ENCODE measurements at regions not wholly inside any gene's neighbourhood (a gene's known extent, or its start where the extent isn't known, plus 50 kb on each side); places are given as distances from the start of the nearest gene placed in this dataset.

GRCh38 chr21:23438081-23438480 is 2169.2 kb downstream of the MRPL39 start:
- no peaks in the 10 kb centered on the region for H3K27me3 ChIP-seq (ENCODE audit: insufficient read depth, low read depth, low read length)
- H3K9ac ChIP-seq (ENCODE audit: low read length), result no peak overlapping the region
- no peak overlapping the region for H3K4me2 ChIP-seq (ENCODE audit: low read length)
- no peaks in the 10 kb centered on the region for H3K9me2 ChIP-seq (ENCODE audit: insufficient read depth, low read length)
- no peaks in the 10 kb centered on the region for H3K9me3 ChIP-seq (ENCODE audit: low read length)
- H3F3A ChIP-seq (ENCODE audit: insufficient read depth, low read length, poor library complexity, severe bottlenecking), result no peaks in the 10 kb centered on the region
- no peaks in the 10 kb centered on the region for H3K79me2 ChIP-seq (replicated peaks; ENCODE audit: insufficient read depth, low read length)
- TF ChIP-seq REST (IDR thresholded peaks at IDR 0.05; ENCODE audit: borderline replicate concordance) (no peak), TAF1 (IDR thresholded peaks at IDR 0.05; ENCODE audit: low read depth) (no peak), CTCF (IDR thresholded peaks at IDR 0.05; ENCODE audit: poor library complexity, severe bottlenecking) (no peak), EZH2 (IDR thresholded peaks at IDR 0.05; ENCODE audit: borderline replicate concordance, insufficient read depth, low read length, poor library complexity, severe bottlenecking) (no peak), POLR2AphosphoS5 (IDR thresholded peaks at IDR 0.05) (no peak), EP300 (conservative IDR thresholded peaks at IDR 0.05; ENCODE audit: poor library complexity, severe bottlenecking) (no peak), RAD21 (conservative IDR thresholded peaks at IDR 0.05) (no peak), SMC3 (conservative IDR thresholded peaks at IDR 0.05; ENCODE audit: poor library complexity) (no peak), MXI1 (conservative IDR thresholded peaks at IDR 0.05; ENCODE audit: poor library complexity, severe bottlenecking) (no peak)
- H3K27ac ChIP-seq (ENCODE audit: low read length), result no peak overlapping the region
- H4K20me1 ChIP-seq (ENCODE audit: insufficient read depth), result no peaks in the 10 kb centered on the region
- no peak overlapping the region for H3K4me3 ChIP-seq (ENCODE audit: low read length)
- H3K36me3 ChIP-seq (ENCODE audit: insufficient read depth, low read length), result no peaks in the 10 kb centered on the region
- H2AFZ ChIP-seq (ENCODE audit: low read depth, low read length), result no peak overlapping the region

GRCh38 chr21:23402929-23403520 is 2204.3 kb downstream of the MRPL39 start:
- H3K36me3 ChIP-seq (ENCODE audit: insufficient read depth, low read length), result no peaks in the 10 kb centered on the region
- H2AFZ ChIP-seq (ENCODE audit: low read depth, low read length), result no peak overlapping the region
- H3K4me2 ChIP-seq (ENCODE audit: low read length), result no peak overlapping the region
- no peaks in the 10 kb centered on the region for H3K79me2 ChIP-seq (replicated peaks; ENCODE audit: insufficient read depth, low read length)
- no peaks in the 10 kb centered on the region for H3K27me3 ChIP-seq (ENCODE audit: insufficient read depth, low read depth, low read length)
- no peak overlapping the region for H3K9ac ChIP-seq (ENCODE audit: low read length)
- no peaks in the 10 kb centered on the region for H3K9me2 ChIP-seq (ENCODE audit: insufficient read depth, low read length)
- H4K20me1 ChIP-seq (ENCODE audit: insufficient read depth), result no peaks in the 10 kb centered on the region
- H3K9me3 ChIP-seq (ENCODE audit: low read length), result no peaks in the 10 kb centered on the region
- no peaks in the 10 kb centered on the region for H3F3A ChIP-seq (ENCODE audit: insufficient read depth, low read length, poor library complexity, severe bottlenecking)
- TF ChIP-seq RAD21 (conservative IDR thresholded peaks at IDR 0.05), result no peak
- no peak for TF ChIP-seq CTCF (IDR thresholded peaks at IDR 0.05; ENCODE audit: poor library complexity, severe bottlenecking)
- TF ChIP-seq REST (IDR thresholded peaks at IDR 0.05; ENCODE audit: borderline replicate concordance), result no peak
- TF ChIP-seq EP300 (conservative IDR thresholded peaks at IDR 0.05; ENCODE audit: poor library complexity, severe bottlenecking), result no peak
- TF ChIP-seq POLR2AphosphoS5 (IDR thresholded peaks at IDR 0.05), result no peak
- no peak overlapping the region for H3K4me3 ChIP-seq (ENCODE audit: low read length)
- no peak overlapping the region for H3K27ac ChIP-seq (ENCODE audit: low read length)

Data from neural cell (in vitro differentiated cells).